ENCODE measurements at regions not wholly inside any gene's neighbourhood (a gene's known extent, or its start where the extent isn't known, plus 50 kb on each side); places are given as distances from the start of the nearest gene placed in this dataset.

DNA sequence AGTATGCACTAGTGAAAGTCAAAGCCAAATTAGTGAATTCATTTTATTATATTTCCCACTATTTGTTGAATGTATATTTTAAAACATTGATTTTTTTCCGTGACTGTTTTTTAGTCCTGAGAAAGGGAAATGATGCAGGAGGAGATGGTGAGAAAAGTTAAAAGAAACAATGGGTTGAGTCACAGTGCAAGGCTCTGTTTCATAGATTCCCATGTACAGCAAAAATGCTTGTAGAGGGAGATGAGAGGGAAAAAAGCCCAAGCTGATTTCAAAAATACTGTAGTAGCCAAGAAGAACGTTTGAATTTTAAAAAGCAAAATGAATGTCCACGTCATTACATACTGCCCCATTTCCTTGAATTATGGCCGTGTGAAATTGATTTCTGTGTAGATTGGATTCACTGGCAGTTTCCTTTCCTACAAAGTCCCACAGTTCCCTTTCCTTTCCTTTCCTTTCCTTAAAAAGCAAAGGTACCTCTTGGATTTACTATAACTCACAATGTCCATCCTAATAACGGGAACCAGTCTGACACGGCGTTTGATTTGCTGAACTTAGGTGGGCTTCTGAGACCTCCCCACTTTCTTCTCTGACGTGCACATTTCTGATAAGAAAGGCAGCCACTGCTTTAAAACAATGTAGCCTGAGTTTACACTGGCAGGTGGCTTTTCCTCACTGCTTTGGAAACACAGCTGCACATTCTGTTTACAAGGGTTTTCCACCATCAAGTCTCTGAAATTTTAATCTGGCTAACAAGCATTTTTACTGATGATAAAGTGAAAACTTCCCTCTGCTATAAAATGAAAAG lies 63.7 kb downstream of the SPCS3 start:
- no peak for DNase-seq

DNA sequence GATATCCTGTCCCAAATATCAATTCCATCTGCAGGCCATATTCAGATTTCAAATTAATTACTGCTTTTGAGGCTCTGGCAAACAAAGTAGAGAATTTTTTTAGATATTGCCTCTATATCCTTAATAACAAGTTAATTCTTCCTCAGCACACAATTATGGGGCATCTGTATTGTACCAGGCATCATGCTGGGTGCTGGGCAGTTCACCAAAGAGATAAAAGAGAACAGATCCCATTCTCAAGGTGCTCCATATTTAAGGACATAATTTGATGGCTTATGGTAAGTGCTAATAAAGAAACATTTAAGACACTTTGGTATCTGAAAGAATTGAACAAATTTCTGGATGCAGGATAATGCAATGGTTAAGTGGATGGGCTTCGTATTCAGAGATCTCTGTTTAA lies 65.8 kb downstream of the SPCS3 start:
- no peak for DNase-seq

DNA sequence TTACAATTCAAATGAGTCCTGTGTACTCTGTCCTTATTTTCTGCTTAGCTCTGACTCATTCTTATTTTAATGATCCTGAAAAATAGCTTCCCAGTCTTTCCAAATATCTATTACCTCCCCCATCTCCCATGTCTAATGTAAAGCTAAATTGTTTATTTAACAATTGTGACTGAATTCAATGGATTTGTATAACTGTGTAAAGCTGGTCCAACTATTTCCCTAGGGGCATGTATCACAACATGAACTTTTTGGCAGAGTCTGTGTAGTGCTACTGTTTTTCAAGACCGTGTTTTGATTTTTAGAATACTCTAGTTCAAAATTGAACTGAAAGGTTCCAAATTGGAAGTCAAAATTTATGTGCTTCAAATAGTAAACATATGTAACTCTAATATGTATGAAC lies 67.8 kb downstream of the SPCS3 start:
- peak; percentile 54 to 80 for DNase-seq

DNA sequence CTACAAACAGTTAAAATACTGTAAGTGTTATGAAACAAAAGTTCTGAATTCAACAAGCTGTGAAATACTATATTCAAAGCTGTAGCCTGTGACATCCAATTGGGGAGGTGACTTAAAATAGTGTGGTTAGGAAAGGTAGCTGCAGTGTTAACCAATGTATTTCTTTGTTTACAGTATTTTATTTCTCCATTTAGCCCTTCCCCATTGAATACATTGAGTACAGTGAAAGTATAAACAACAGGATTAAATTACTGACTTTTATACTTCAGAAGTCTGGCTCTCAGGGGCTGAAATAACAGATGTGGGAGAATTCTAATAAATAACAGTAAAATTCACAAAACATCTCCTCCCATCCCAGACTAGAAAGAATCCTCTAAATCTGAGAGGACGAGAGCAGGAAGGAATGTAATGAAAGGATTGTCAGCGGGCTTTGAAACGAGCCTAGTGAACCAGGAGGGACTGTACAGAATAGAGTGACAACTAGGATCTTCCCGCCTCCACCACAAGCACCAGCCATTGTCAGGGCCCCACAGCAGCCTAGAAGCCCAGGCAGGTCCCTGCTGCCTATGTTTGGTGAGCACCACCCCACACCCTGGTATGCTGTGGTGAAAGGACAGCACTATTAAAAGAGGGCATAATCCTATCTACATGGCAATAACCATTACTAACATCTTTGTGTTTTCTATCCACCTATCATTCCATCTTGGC lies 73.7 kb downstream of the SPCS3 start:
- no peak for DNase-seq

DNA sequence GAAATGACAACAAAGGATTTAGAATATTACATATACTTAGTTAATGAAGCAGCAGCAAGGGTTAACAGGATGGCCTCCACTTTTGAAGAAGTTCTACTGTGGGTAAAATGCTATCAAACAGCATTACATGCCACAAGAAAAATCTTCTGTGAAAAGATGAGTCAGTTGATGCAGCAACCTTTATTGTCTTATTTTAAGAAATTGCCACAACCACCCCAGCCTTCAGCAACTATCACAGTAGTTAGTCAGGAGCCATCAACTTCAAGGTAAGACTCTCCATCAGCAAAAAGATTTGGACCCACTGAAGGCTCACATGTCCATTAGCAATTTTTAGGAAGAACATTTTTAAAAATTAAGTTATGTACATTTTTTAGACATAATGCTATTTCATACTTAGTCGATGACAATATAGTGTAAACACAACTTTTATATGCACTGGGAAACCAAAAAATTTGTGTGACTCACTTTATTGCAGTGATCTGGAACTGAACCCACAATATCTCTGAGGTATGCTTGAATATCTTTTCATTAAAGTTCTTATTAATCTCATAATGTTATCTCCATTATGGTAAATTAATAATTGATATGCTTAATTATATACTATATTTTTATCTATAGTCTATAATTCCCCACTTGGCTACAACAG lies 81.2 kb downstream of the SPCS3 start:
- DNase-seq = no peak

DNA sequence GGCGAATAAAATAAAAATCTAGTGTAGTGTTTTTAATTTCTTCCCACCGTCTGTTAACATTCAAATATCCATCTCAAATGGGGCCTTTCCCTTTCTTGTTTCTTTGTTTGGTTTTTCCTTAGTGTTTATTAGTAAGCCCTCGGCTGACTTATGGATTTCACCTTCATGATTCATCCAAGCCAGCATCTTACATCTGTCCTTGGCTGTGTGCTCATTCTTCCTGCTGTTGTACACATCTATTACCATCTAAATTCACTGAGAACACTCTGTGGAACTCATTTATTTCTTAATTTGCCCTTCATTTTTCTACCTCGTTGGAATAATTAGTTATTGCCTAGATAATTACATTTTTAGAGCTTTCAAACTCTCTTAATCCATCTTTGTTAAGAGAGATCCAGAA lies 84.9 kb downstream of the SPCS3 start:
- DNase-seq = no peak

DNA sequence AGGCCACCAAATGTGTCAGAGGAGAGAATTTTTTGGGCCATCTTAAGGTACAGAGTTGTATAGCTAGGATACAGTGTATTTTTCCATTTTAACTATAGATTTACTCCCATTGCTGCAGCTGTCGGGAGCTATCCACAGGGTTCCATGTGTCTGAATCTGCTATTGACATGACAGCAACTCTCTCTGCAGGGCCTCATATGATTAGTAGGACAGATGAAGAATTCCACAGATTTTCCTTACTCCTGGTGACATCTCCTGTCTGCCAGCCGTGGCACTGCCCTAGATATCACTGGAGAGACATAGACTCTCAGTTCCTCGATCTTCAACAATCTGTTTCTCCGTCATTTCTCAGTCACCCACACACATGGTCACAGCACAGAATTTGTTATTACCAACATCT lies 86.5 kb downstream of the SPCS3 start:
- DNase-seq = no peak

DNA sequence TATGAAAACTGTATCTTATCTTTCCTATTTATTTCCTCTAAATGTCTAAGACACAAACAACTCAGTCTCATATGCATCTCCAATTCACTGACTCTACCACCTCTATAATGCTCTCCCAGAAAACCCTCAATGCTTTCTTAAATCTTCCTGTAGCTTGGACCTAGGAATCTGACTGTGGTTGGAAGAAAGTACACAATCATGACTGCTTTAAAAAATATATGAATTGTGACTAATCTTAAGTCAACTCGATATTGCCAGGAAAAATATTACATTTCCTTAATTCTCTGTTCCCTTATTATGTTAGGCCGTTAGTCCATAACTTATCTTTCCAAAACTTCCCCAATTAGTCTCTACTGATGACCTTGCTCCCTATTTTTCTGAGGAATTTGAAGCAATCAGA lies 87.0 kb downstream of the SPCS3 start:
- DNase-seq = no peak

DNA sequence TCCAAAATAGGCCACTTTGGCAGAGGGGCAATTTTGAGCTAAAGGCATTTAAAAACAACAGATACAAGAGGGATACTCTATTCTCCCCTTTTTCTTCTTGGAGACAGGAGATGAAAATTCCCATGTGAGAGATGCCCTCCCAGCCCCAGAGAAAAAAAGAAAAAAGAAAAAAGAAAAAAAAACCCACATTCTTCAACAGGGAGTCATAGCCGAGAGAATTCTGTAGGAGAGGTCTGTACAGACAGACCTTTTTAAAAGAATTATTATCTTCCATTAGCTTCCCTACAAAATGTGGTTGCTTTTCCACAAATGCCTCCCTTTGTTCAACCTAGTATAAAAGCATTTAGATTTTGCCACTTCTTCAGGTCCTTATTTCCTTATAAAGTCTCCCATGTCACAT lies 89.9 kb downstream of the SPCS3 start:
- no peak for DNase-seq

DNA sequence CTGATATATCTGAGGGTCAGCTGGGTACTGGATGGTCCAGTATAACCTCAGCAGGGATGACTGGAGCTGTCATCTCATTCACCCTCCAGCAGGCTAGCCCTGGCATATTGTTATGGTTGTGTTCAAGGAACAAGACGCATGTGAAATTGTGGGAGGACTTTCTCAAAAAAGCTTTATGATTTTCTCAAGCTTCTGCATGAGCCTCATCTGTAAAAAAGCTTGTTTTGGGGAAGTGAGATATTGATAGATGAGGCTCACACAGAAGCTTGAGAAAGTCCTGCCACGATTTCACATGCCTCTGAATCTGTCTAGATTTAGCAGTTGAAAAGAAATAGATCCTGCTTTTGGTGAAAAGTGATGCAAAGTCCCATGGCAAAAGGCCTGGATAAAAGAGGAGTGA lies 93.4 kb downstream of the SPCS3 start:
- no peak for DNase-seq

DNA sequence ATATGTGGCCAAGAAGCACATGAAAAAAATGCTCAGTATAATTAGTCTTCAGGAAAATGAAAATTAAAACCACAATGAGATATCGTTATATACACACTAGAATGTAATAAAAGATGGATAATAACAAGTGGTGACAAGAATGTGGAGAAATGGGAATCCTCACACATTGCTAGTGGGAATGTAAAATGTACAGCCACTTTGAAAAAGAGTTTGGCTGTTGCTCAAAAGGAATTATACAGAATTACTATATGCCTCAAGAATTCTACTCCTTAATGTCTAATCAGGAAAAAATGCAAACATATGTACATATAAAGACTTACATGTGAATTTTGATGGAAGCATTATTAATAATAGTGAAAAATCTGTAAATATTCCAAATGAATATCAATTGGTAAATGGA lies 102.2 kb downstream of the SPCS3 start:
- DNase-seq = no peak

DNA sequence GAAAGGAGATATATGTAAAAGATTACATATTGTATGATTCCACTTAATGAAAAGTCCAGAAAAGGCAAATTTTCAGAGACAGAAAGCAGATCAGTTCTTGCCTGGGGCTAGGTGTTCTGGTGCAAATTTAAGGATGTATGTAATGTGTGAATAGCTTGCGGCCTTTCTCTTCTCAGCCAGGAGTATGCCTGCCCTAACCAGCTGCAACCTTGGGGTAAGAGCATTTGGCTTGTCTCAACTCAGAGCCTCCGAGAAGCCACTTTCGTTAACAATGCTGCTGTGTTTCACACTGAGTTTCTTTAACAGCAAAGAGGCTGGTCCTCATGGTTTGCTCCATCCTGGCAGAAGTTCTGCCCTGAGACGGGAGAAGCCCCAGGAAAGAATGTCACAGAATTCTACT lies 102.7 kb downstream of the SPCS3 start:
- no peak for DNase-seq

DNA sequence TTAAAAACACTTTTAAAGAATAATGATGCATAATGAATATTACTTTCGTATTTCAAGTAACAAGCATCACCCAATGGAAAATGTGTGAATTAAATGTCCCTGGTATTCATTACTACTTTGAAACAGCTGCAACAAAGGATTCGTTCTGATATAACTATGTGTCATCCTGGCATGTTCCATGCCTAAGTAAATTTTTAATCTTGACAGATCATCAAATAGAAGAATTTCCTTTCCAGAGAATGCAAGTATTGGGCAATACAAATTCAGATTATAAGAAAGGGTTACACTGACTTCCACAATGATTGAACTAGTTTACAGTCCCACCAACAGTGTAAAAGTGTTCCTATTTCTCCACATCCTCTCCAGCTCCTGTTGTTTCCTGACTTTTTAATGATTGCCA lies 105.3 kb downstream of the SPCS3 start:
- DNase-seq = no peak

DNA sequence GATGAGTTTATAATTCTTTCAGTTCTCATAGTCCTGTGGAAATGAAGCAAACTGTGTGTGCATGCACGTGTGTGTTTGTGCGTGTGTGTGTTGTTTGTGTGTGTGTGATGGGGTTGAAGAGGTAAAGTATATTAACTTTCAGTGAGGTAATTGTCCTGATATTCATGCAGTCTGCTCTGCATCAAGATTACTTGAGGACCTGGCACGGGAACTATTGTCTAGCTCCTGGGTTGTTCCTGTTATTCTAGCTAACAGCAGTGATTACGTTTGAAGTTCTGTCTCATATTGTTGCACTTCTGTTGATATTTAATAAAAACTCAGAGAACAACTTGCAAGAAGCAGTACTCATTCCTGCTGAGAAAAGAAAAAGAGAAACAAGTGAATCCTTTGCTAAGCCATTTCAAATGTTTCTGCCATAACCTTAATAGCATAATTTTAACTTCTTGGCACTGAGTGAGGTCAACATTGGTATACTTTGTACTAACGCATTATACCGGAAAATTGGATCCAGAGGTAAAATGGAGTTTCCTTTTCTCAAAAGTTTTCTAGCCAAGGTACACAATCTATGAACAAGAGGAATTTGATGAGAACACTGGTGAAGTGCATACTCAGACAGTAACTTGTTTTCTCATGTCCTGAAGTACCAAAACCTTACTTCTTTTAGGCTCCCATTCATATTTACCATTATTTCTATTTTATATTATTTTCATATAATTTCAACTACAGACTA lies 113.2 kb downstream of the SPCS3 start:
- no peak for DNase-seq

DNA sequence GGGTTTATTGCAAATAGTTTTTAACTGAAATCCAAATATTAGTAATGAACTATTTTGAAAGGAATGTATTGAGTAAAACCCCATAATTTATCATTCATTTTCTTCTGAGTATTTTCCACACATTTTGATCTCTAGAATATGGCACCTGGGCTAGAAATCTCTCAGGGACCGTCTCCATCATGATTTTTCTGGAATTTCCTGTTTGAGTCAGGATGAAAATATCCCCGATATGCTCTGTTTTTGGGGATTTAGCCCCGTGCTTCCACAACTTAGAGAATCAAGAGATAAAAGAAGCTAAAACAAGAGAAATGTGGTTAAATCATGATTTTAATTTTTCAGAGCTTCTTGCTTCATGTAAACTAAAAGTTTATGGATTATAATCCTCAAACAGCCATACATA lies 114.2 kb downstream of the SPCS3 start:
- DNase-seq = no peak

DNA sequence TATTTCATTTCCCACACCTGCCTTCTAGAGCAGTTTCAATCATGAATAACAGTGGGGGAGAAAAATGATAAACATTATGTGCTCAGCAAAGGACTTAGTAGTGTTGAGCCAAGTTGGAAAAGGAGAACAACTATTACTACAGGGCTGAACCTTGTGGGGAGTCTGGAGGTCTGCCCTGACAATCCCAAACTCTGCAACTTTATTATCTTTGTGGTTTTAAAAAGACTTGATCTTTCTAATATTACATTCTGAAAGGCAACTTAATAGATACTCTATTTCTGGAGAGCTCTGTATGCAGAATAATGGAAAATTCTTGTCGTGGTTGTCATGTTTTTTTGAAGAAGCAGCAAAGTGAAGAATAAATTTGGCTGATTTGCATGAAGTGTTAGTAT lies 116.1 kb downstream of the SPCS3 start:
- no peak for DNase-seq

DNA sequence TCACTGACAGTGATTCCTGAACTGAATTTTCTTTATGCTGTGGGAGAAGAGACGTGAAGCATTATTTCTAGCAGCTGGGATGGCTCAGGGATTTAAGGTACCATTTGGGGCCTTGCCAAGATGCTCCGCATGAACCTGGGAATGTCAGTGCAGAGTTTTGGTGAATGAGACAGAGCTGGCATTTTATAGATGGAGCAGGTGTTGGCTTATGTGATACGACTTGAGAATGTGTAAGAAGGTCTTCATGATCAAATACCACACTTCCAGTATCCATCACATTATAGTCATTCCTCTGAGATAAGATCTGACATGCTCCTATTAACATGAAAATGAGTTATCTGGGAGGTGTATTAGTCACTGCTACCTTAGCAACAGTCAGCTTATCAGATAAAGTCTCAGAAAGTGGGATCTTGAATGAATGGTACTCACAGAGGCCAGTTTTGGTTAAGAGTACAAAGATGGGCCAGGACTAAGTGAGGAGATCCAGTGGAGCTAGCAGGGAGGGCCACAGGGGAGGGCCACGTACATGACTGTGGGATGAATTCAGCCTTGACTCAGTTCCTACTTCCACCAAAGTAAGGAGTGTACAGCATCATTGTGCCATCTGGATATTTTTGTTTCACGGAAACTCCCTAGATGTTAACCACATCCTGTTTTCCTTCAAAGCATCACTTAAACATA lies 116.7 kb downstream of the SPCS3 start:
- no peak for DNase-seq

DNA sequence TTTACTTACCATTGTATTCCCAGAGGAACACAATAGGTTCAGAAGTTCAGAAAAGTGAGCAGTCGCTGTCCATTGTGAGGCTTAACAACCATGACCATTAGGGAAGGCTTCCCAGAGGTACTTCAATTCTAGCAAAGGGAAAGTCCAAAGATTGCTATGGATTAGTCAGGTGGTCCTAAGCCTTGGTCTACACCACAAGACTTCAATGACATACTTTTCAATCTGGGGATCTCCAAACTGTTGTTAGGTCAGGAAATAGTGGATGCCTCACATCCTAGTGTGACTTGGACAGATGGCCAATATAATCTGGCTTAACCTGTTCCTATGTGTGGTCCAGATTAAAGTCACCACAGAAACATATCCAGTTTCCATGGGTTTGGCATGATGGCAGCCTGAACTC lies 118.0 kb downstream of the SPCS3 start:
- DNase-seq = no peak

DNA sequence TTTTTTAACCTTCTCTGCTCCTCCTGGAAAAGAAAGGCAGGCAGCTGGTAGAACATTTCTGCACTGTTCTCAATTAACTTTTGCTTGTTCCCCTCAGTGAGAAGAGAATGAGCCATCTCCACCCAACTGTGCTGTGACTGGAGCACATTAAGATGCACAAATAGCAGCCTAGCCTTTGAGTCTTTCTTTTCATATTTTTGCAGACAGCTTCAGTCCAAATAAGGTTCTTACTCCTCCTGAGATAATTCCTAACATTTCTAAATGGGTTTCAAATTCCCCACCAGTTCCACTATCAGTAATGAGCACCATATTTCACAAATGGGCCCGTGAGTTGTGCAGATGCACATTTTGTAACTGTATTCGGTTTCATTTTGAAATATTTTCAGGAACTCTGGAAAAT lies 118.6 kb downstream of the SPCS3 start:
- DNase-seq = no peak

DNA sequence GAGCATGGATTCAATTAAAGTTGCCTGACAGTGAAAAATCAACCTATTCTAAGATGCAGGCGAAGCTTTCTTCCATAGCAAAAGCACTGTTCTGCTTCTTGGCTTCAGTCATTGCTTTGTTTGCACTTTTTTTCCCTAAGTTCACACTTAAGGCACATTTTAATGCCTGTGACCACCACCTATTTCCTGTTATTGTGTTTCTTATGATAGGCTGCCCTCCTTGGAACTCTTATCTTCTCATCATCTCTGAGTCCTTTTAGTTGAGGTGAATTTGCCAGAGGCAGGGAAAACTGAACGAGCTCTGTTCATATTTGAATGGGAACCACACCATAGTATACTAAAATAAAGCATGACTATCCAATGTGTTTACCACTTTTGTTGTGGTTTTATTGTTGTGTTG lies 119.8 kb downstream of the SPCS3 start:
- DNase-seq = no peak

DNA sequence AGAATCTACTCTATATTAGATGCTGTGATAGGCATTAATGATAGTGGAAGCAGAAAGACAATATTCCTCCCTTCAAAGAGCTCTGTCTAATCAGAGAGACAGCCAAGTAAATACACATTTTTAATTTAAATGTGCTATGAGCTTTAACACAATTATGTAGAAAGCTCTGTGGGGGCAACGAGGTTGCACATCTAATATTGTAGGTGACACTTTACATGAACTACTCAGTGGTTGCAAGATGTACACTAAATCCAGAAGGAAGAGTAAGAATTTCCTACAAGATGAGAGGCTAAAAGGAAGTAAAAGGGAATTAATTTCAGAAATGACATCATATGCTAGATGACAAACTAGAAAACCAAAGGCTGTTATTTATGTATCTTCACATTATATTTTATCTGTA lies 120.9 kb downstream of the SPCS3 start:
- no peak for DNase-seq

DNA sequence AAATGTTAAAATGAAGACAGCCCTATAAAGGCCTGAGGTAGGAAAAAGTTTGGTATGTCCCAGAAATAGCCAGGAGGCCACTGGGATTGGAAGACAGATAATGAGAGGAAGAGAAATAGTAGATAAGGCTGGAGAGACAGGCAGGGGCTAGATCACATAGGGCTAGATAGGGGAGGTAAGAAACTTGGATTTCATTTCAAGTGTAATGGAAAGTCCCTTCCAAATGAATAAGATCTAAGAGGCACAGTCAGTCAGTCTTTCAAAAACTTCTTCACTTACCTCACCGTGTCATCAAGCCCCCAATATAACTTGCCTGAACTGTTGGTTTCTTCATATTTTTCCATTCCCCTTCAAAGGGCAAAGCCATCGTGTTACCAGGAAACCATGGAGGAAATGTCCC lies 121.8 kb downstream of the SPCS3 start:
- no peak for DNase-seq

DNA sequence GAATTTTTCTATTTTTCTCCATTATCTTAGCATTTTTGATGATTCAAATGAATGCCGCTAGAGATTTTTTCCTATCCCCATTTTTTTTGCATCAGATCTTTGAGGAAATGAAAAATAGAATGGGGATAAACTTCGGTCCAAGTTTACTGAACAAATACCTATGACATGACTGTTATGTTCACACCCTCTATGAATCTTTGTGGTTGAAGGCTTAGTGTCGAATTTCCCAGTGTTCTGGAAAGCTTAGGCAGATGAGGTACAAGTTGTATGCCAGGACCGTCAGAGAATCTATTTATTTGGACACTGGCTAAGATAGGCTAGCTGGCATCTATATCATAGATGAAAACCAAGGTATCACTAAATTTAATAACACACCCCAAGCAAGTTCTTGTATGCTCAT lies 123.4 kb downstream of the SPCS3 start:
- no peak for DNase-seq

Measured in NCI-H2081 (cell line).